Left ventricle myocardium superior (tissue), 1 donor: ENCODE measurements at regions not wholly inside any gene's neighbourhood (a gene's known extent, or its start where the extent isn't known, plus 50 kb on each side); places are given as distances from the start of the nearest gene placed in this dataset.

ENCODE experiments used
- ATAC-seq: fragments of 200-7000 bp; cut with Tn5 transposase; one replicate; pipeline ENCODE4 v1.9.1; 2020; ENCODE audit warnings: mild to moderate bottlenecking, moderate library complexity
- DNase-seq: peaks from one replicate; pipeline ENCODE4 v3.0.0-alpha.2; 2020
- intact Hi-C: fragments of 100-400 bp; cut with micrococcal nuclease; formaldehyde crosslinking; loops from one replicate; pipeline ENCODE4 v1.11.0; 2022
- donor health status: DM: no; HTN: yes; CAD: no; lungs with severe emphysema.

DNA sequence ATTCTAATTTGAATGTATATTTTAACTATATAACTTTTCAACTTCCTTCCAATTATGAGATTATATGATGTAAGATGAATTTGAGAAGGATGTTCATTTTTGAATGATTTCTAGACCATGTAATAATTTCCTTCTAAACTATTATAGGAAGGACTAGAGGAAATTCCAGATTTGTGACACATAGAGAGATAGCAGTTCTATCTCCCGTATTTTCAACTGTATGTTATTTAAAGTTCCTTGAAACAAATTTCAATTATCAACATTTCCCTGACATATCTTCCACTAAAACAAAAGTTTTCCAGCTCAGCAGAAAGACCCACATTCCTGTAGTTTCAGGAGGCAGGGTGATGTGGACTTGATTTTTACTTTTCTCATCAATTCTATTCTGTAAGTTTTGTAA, 396.7 kb upstream of the C1orf87 start:
- no peak for DNase-seq
- intact Hi-C loops = no loop called here
- ATAC-seq = no peak

DNA sequence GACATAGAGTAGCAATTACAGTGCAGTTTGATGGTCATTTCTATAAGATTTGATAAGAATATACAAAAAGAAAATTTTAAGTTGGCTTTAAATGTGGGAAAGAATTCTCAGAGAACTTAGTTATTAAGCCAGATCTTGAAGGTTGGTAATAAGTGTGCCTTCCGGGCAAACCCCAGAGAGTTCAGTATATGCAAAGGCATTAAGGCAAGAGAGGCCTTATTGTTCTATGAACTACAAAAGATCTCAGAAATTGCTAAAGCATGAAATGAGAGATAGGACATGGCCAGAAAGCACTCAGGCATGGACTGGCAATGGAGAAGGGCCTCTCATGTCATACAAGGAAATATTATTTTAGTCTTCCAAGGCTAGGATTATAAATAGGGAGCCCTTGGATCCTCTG, 390.2 kb upstream of the C1orf87 start:
- no peak for ATAC-seq
- DNase-seq = no peak
- intact Hi-C loops = no loop called here

DNA sequence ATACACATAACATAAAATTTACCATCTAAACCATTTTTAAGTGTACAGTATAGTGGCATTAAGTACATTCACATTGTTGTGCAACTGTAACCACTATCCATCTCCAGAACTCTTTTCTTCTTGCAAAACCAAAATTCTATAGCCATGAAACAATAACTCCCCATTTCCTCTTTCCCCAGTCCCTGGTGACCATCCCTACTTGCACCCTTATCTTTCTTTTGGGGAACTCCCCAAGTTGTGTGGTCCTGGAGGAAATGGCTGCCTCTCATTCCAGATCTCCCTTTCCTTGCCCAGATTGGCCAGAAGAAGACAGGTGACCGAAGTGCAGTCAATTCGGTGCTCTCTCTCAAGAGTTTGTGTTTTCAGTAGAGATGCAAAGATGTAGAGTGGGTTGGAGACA, 389.6 kb upstream of the C1orf87 start:
- DNase-seq (no peak), ATAC-seq (no peak)
- intact Hi-C loops = no loop called here

DNA sequence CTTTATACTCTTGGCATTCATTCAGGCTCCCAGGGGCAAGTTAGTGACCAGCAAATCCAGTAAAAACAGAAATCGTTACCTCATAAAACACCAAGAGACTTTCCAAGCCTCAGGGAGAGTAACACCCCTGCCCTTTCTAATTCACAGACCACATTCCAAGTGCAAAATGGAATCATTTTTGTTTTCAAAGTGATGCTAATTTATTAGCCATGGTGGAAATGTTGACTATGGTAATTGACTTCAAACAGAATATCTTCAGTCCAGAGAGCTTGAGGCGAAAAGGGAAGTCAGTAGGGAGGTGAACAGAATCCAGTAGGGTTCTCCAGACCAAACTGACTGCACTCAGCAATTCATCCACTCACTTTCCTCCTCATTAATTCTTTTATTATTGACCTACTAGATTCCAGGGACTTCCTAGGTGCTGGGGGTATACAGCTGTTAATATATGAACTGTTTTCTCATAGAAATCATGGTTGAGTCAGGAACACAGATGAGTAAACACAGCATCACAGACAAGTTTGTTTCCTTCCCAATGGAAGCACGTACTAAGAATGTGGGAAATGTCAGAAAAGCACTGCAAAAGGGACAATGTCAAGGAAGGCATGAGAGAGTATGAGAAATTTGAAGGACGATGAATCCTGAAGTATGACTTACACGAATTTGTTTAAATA, 388.5 kb upstream of the C1orf87 start:
- ATAC-seq = no peak
- no peak for DNase-seq
- intact Hi-C loops = no loop called here

DNA sequence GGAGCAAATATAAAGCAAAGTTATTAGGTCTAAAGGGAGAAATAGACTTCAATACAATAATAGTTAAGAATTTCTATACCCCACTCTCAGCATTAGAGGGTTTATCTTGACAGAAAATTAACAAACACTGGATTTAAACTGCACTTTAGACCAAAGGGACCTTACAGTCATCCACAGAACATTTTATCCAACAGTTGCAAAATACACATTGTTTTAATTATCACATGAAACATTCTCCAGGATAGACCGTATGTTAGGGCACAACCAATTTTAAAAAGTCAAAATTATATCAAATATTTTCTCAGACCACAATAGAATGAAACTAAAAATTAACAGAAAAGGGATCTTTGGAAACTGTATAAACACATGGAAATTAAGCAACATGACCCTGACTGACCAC, 384.5 kb upstream of the C1orf87 start:
- ATAC-seq = no peak

DNA sequence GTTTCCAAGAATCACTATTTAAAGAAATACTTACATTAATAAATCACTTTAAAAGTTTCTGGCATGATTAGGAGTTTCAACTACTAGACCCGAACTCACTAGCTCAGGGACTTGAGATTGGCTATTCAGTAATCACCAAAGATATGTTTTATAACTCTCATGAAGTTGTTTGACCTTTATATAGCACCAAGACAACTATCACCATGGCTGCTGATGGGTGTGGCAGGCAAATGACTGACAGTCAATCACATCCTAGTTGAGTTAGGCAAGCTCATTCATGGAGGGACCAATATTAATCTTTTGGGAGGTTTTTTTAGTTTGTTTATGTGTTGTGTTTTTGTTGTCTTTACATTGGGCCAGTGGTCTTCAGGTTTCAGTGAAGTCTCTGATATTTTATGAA, 376.3 kb upstream of the C1orf87 start:
- no peak for ATAC-seq
- intact Hi-C loops = no loop called here
- DNase-seq = no peak

More for the DNA sequence above, 384.5 kb upstream of the C1orf87 start:
- intact Hi-C loops = no loop called here
- DNase-seq = no peak

DNA sequence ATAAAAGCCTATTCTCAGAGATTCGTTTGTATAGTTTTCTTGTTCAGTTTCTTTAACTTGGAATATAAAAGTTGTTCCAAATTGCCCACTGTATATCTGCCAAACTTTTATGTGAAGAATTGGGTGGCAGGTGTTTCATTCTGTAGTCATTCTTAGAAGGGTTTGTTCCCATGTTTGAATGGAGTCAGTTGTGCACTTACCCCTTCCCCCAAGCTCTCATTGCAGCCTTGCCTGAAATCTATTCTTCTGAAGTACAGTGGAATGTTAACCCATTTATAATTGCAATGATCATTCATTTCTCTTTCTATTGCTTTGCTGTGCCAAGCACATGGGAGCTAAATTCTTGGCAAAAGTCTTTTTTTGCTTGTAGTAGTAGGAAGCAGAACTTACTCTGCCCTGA, 375.3 kb upstream of the C1orf87 start:
- intact Hi-C loops = no loop called here
- DNase-seq = no peak
- no peak for ATAC-seq

DNA sequence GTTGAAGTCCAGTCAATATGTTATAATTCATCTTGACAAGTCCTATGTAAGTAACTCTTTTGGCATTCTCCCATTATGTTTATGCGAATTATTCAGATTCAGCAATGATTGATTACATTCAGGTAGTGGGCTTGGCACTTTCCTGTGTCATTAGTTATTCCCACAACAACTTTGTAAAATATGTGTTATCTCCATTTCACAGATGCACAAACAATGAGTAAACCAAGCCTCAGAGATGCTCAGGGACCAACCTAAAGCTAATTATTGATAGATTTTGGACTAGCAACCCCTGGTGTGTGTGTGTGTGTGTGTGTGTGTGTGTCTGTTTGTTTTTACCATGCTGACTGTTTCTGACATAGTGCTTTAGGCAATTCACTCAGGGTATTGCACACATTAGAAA, 371.1 kb upstream of the C1orf87 start:
- ATAC-seq (no peak), DNase-seq (no peak)
- intact Hi-C loops = no loop called here

DNA sequence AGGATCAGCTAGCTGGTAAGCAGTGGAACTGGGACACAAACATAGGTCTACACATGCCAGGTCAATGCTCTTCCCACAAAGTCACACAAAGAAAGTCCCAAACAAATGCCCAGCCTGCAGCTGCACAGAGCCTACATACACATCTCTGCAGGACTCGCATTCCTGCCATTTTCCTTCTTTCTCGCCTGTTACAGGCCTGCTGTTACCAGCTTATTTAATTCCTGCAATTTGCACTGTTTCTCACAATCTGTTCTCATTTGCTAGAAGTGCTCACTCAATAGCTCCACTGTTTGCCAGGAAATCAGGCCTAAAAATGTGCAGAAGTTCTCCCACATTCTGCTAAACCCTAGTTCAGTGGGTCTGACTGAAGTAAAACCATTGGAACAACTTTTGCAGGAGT, 362.6 kb upstream of the C1orf87 start:
- ATAC-seq = no peak
- intact Hi-C loops = no loop called here
- DNase-seq = no peak

DNA sequence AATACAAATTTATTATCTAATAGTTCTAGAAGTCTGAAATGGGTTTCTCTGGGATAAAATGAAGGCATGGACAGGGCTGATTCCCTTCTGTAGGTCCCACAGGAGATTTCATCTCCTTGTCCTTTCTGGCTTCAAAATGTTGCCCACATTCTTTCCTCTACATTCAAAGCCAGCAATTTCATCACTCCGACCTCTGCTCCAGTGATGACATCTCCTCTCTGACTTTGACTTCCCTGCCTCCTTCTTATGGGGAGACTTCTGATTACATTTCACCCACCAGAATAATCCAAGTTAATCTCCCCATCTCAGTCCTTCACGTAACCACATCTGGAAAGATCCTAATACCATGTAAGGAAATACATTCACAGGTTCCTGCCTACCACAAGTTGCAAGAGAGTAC, 358.0 kb upstream of the C1orf87 start:
- intact Hi-C loops = no loop called here
- ATAC-seq (no peak), DNase-seq (no peak)

DNA sequence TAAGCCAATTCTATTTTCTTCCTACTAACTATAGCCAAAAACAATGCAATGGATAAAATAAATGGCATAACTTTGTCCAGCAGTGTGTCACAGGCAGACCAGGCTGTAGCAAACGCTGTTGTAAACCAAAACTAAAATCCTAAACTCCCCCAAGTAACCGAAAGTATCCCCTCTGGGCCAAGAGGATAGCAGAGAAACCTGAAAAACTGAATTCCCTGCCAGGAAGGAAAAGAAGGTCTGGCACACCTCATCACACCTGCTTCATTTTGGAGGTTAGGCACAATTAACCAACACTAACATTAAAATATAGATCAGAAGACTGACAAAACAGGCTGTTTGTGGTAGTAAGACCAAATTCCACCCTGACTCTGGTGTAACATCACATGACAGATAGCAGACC, 356.8 kb upstream of the C1orf87 start:
- intact Hi-C loops = no loop called here
- DNase-seq (no peak), ATAC-seq (no peak)

DNA sequence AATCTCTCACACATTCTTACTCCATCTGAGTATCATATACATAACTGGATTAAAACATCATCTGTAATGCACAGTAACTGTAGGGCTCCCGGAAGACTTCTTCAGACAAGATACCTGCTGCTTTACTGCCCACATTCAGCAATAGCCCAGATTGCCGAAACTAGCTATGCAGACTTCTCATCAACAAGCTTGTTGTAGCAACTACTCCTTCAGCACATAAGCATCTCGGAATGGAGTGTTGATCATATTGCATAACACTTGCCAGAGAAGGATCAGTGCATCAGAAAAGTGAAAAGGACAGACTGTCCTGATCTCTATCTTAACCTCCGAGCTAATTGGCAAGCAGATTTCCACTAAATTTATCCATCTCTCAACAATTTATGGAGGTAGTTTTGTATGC, 354.6 kb upstream of the C1orf87 start:
- no peak for ATAC-seq
- DNase-seq = no peak
- intact Hi-C loops = no loop called here

DNA sequence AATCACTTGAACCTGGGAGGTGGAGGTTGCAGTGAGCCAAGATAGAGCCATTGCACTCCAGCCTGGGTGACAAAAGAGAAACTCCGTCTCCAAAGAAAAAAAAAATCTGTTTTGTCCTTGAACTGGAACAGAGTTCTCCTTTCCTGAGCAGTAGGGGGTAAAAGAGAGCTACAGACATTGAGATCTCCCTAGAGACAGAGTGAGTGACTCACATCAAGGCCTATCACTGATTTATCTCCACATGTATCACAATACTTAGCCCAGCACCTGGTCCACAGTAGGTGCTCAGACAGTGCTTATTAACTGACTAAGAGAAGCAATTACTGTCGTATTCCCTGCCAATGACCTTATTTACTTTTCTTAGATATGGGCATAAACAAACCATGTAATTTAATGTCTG, 354.1 kb upstream of the C1orf87 start:
- no peak for ATAC-seq
- DNase-seq = no peak
- intact Hi-C loops = no loop called here

DNA sequence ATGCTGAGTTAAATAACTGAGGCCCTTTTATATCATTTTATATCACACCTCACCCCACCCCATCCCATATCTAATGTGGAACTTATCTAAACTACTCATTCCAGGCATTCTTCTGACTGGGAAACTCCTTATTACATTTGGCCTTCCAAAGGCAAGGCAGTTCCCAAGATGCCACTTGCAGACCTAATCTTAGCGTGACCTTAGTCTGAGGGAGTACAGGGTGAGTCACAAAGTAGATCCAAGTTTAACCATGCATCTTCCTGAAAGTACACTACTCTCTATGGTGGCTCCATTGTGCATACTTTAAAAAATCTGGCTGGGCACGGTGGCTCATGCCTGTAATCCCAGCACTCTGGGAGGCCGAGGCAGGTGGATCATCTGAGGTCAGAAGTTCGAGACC, 353.6 kb upstream of the C1orf87 start:
- intact Hi-C loops = no loop called here
- ATAC-seq (no peak), DNase-seq (no peak)

DNA sequence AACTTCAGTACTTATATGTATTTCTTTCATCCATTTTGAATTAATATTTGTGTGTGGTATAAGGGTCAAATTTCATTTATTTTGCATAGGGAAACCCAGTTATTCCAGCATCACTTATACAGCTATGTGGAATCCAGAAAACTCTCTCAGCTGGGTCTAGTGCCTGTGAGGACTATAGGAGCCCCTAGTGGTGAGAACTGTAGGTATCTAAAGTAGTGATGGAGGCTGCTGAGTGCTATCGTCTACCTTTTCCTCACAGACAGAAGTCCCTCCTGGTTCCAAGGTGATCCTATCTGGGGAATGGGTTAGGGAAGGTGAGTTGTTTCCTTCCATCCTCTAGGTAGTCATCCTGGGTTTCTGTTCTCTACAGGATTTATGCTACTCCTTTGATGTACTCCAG, 352.0 kb upstream of the C1orf87 start:
- intact Hi-C loops = no loop called here
- no peak for DNase-seq

DNA sequence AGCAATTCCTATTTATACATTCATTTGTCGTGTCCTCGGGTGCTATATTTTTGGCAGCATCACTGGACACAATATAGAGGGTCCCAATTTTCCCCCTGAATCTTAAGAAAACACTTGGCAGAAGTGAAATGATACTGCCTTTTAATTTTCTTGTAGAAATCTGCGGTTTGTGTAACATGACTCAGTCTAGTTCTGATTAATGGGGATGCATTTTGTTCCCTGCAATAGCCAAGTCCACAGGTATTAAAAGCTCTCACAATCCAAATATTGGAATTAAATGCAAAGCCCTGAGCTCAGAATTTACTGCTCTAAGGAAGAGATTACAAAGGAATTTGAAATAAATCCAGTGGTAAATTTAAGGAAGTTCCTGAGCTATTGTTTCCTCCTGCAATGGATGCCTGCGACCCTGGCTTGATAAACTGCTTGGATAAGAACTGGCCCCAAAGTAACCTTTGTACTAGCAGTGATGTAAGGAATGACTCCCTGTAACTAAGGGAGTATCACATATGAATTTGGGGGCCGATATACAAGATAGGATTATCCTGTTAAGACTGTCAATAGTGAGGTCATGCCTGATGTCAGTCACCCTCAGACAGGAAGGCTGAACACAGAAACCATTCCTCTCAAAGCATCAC, 349.7 kb upstream of the C1orf87 start:
- intact Hi-C loops = no loop called here
- ATAC-seq = no peak
- no peak for DNase-seq

More for the DNA sequence above, 352.0 kb upstream of the C1orf87 start:
- ATAC-seq = no peak

DNA sequence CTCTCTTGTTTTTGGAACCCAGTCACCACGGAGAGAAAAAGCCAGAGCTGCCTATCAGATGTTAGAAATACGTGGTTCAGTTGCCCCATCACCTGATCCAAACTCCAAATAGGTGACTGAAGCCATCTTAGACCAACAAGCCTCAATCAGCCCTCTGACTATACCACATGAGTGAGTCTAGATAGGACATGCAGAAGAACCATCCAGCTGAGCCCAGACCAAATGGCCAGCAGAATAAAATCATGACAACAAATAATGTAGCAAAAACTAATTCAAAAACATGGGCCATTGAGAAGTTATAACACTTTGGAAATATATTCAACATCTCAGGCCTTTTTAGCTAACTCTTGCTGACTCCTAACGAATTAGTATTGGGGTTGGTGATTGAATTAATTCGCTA, 348.4 kb upstream of the C1orf87 start:
- DNase-seq (no peak), ATAC-seq (no peak)
- intact Hi-C loops = no loop called here

DNA sequence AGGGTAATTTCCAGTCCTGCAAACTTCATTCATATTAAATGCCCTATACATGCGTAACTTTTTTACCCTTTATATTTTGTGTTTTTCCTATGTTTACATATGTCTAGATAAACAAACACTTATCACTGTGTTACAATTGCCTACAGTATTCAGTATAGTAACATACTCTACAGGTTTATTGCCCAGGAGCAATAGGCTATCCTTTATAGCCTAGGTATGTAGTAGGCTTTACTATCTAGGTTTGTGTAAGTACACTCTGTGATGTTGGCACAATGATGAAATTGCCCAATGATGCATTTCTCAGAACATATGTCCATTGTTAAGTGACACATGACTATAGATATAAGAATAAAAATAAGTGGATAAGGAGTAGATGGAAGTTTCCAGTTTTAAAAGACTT, 345.5 kb upstream of the C1orf87 start:
- ATAC-seq (no peak), DNase-seq (no peak)
- intact Hi-C loops = no loop called here

DNA sequence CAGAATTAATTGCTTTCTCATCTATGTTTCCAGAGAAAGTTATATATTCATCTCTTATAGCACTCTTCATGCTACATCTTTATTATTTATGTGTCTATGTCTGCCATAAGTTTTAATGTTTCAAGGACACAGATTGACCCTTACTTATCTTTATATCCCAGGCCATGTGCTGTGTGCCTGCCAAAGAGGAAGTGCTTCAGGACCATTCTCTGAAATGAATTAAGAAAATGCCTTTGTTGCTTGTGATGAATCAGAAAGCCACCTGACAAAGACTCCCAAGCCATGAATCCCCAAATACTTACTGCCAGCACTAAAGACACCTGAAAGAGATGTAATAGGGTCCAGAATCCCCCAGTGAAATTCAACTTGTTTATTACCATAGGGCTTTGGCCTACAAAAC, 342.1 kb upstream of the C1orf87 start:
- ATAC-seq (no peak), DNase-seq (no peak)
- intact Hi-C loops = no loop called here

DNA sequence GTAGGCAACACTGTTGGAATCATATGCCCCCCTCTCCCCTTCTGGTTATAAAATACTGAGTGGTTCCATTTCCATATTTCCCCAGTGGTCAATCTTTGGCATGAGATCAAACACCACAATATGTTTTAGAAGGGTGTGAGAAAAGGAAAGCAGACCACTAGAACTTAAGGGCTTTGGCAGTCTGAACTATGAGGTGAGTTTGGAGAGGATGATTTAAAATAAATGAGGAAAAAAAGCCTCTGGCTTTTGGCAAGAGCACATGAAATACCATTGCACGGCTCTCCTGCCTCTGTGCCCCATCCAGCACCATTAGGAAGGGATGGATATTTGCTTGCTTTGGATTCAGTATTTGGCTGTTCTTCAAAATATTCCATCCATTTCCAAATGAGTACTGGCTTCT, 339.5 kb upstream of the C1orf87 start:
- ATAC-seq = no peak
- DNase-seq = no peak
- intact Hi-C loops = no loop called here

DNA sequence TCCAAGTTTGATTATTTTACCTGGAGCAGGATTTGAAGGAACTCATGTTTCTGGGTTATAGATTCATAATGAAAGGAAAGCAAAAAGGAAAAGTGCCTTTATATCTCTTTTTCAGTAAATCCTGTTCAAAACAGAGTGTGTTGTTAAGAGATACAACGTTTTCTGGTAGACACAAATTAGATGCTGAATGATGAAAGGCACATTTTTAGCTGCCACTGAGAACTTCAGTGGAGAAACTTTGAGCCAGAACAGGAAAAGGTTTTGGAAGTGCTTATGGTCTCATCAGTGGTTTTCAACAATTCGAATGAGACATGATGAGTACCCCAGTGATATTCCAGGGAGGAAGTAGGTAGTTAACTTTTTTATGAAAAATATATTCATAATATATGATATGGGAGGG, 338.0 kb upstream of the C1orf87 start:
- DNase-seq (no peak), ATAC-seq (no peak)
- intact Hi-C loops = no loop called here

DNA sequence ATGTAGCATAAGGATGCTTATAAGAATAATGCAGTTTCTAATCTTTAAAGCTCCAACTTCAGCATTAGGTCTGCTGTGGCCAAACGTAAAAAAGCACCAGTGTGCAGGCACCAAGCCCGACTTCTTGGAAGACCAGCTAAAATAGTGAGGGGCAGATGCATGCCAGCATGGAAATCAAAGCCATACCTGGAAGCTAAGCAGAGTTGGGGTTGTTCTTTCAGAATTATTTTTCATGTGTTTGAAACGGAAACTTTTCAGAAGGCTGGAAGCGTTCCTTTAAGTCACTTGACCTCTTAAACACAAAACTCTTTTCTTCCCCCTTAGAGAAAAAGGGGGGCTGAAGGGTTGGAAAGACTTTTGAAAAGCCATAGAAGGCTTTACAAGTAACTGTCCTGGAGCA, 329.2 kb upstream of the C1orf87 start:
- ATAC-seq = no peak
- DNase-seq = no peak
- intact Hi-C loops = no loop called here
